H1 (cell line): ENCODE measurements at regions not wholly inside any gene's neighbourhood (a gene's known extent, or its start where the extent isn't known, plus 50 kb on each side); places are given as distances from the start of the nearest gene placed in this dataset.

Experiments used
- ASH2L ChIP-seq: fragments of 200-600, 300-600 bp; sonication (generic); IDR thresholded peaks from one replicate; pipeline ENCODE4 v1.7.1; 2017; ENCODE audit warnings: low read length
- CBX8 ChIP-seq: fragments of 300-800, 300-1000 bp; sonication (generic); IDR thresholded peaks from 2 replicates; pipeline ENCODE4 v1.7.1; 2016; ENCODE audit warnings: low read depth, low read length, borderline replicate concordance
- EP300 ChIP-seq, 2 experiments: IDR thresholded peaks; 1 replicate in 1 of 2; 2 replicates in 1 of 2; pipeline ENCODE4 v1.6.1; 2011 to 2012; ENCODE audit warnings: low read depth in 2 of 2, low read length in 2 of 2, mild to moderate bottlenecking in 2 of 2, borderline replicate concordance in 1 of 2, inconsistent platforms in 1 of 2, moderate library complexity in 1 of 2
- GTF2F1 ChIP-seq: IDR thresholded peaks from 2 replicates; pipeline ENCODE4 v1.6.1; 2012; ENCODE audit warnings: low read depth, low read length, improper control_type of control experiment, borderline replicate concordance
- JUN ChIP-seq: IDR thresholded peaks from 2 replicates; pipeline ENCODE4 v1.6.1; 2011; ENCODE audit warnings: low read depth, mild to moderate bottlenecking, improper control_type of control experiment, low read length
- RAD21 ChIP-seq, 2 experiments: IDR thresholded peaks in 1 of 2; conservative IDR thresholded peaks in 1 of 2; 2 replicates each; pipeline ENCODE4 v1.6.1; 2011; ENCODE audit warnings: low read depth in 2 of 2, low read length in 2 of 2, improper control_type of control experiment in 1 of 2, inconsistent platforms in 1 of 2, mild to moderate bottlenecking in 1 of 2, moderate library complexity in 1 of 2
- RBBP5 ChIP-seq: IDR thresholded peaks from 2 replicates; pipeline ENCODE4 v1.7.1; 2012; ENCODE audit warnings: low read depth, mild to moderate bottlenecking, inconsistent platforms, low read length, moderate library complexity, borderline replicate concordance
- SIX5 ChIP-seq: IDR thresholded peaks from 2 replicates; pipeline ENCODE4 v1.6.1; 2011; ENCODE audit warnings: mild to moderate bottlenecking, low read depth, low read length
- SP1 ChIP-seq: IDR thresholded peaks from 2 replicates; pipeline ENCODE4 v1.6.1; 2011; ENCODE audit warnings: low read depth, low read length
- TF ChIP-seq, protein P1 (sequence below): IDR thresholded peaks from 2 replicates; pipeline ENCODE4 v1.6.1; 2011; ENCODE audit warnings: low read length, improper control_type of control experiment

DNA sequence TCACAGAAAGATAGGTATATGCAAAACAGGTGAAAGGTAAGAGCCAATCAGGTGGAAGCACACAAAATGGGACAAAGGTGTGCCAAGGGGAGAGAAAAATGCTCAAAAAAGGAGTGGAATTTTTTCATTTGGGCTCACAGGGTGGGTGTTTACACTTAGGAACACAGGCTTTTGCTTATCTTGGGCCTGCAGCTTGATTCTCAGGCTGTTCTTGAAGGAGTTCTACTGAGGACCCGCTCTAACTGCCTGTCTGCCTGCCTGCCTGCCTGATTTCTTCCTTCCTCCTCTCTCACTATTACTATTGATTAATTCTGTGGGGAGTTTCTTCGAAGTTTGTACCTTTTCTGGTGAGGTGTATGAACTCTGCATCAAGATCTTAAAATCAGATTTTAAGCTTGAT lies 120.3 kb upstream of the CTSO start (continued):
- no peak for TF ChIP-seq SIX5
- TF ChIP-seq GTF2F1, result no peak
- TF ChIP-seq, protein P1, sequence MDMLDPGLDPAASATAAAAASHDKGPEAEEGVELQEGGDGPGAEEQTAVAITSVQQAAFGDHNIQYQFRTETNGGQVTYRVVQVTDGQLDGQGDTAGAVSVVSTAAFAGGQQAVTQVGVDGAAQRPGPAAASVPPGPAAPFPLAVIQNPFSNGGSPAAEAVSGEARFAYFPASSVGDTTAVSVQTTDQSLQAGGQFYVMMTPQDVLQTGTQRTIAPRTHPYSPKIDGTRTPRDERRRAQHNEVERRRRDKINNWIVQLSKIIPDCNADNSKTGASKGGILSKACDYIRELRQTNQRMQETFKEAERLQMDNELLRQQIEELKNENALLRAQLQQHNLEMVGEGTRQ, result no peak
- no peak for TF ChIP-seq CBX8
- TF ChIP-seq RBBP5, result no peak
- TF ChIP-seq RAD21 (IDR thresholded peaks at IDR 0.05 in 1 of 2, conservative IDR thresholded peaks at IDR 0.05 in 1 of 2; ENCODE audit: low read depth in 2 of 2, low read length in 2 of 2), result no peak
- no peak for TF ChIP-seq ASH2L
- TF ChIP-seq JUN, result no peak
- TF ChIP-seq EP300 (IDR thresholded peaks at IDR 0.05; ENCODE audit: borderline replicate concordance in 1 of 2, low read depth in 2 of 2, low read length in 2 of 2), result no peak
- no peak for TF ChIP-seq SP1
